ENCODE measurements at regions not wholly inside any gene's neighbourhood (a gene's known extent, or its start where the extent isn't known, plus 50 kb on each side); places are given as distances from the start of the nearest gene placed in this dataset.

- TF ChIP-seq ZMAT4 (CRISPR knock-in tag; IDR thresholded peaks at IDR 0.05) (no peak), ARID4B (CRISPR knock-in tag; IDR thresholded peaks at IDR 0.05; ENCODE audit: borderline replicate concordance) (no peak), CREM (CRISPR knock-in tag; IDR thresholded peaks at IDR 0.05) (no peak), TEAD4 (CRISPR knock-in tag; IDR thresholded peaks at IDR 0.05) (no peak), ZNF423 (CRISPR knock-in tag; IDR thresholded peaks at IDR 0.05) (no peak), JAZF1 (CRISPR knock-in tag; IDR thresholded peaks at IDR 0.05) (no peak), FOXK1 (CRISPR knock-in tag; IDR thresholded peaks at IDR 0.05) (no peak), E2F1 (CRISPR knock-in tag; IDR thresholded peaks at IDR 0.05) (no peak), STAT6 (CRISPR knock-in tag; conservative IDR thresholded peaks at IDR 0.05; ENCODE audit: low read depth) (no peak), ZNF671 (CRISPR knock-in tag; IDR thresholded peaks at IDR 0.05) (no peak)
Measured at GRCh38 chr5:67619235-67619634, 422.6 kb upstream of the CD180 start (continued).

GRCh38 chr5:67617051-67617450, 420.5 kb upstream of the CD180 start:
- H3K4me1 Mint-ChIP-seq: peaks cover 26% of the 10 kb centered on the region
- H3K4me3 Mint-ChIP-seq: no peak overlapping the region
- H3K9me3 Mint-ChIP-seq: no peaks in the 10 kb centered on the region
- ChIA-PET CTCF (no interaction called here), POLR2A (no interaction called here)
- H3K27ac Mint-ChIP-seq: no peak overlapping the region
- no peaks in the 10 kb centered on the region for H3K36me3 Mint-ChIP-seq
- ATAC-seq (no peak), DNase-seq (ENCODE audit: low spot score) (no peak)
- no peaks in the 10 kb centered on the region; the same call in 1 of the 2 replicates for H3K27me3 Mint-ChIP-seq (ENCODE audit: low read depth)
- TF ChIP-seq ZNF263 (CRISPR knock-in tag; IDR thresholded peaks at IDR 0.05; ENCODE audit: low read depth) (no peak), ZNF512 (CRISPR knock-in tag; IDR thresholded peaks at IDR 0.05; ENCODE audit: borderline replicate concordance) (no peak), ARID4B (CRISPR knock-in tag; IDR thresholded peaks at IDR 0.05; ENCODE audit: borderline replicate concordance) (no peak), RORB (CRISPR knock-in tag; IDR thresholded peaks at IDR 0.05) (no peak), OVOL2 (CRISPR knock-in tag; IDR thresholded peaks at IDR 0.05; ENCODE audit: borderline replicate concordance) (no peak), GABPB1 (CRISPR knock-in tag; IDR thresholded peaks at IDR 0.05) (no peak), MXD4 (CRISPR knock-in tag; IDR thresholded peaks at IDR 0.05; ENCODE audit: borderline replicate concordance) (no peak), FOXK1 (CRISPR knock-in tag; IDR thresholded peaks at IDR 0.05) (no peak), ZMAT4 (CRISPR knock-in tag; IDR thresholded peaks at IDR 0.05) (no peak), PREB (CRISPR knock-in tag; IDR thresholded peaks at IDR 0.05; ENCODE audit: borderline replicate concordance) (no peak), TCF7 (CRISPR knock-in tag; IDR thresholded peaks at IDR 0.05; ENCODE audit: low read depth) (no peak), GRHL2 (CRISPR knock-in tag; IDR thresholded peaks at IDR 0.05; ENCODE audit: insufficient replicate concordance, severe bottlenecking) (no peak), NFATC4 (CRISPR knock-in tag; IDR thresholded peaks at IDR 0.05) (no peak)

All from WTC11 (cell line).